ENCODE measurements at regions not wholly inside any gene's neighbourhood (a gene's known extent, or its start where the extent isn't known, plus 50 kb on each side); places are given as distances from the start of the nearest gene placed in this dataset.

DNA sequence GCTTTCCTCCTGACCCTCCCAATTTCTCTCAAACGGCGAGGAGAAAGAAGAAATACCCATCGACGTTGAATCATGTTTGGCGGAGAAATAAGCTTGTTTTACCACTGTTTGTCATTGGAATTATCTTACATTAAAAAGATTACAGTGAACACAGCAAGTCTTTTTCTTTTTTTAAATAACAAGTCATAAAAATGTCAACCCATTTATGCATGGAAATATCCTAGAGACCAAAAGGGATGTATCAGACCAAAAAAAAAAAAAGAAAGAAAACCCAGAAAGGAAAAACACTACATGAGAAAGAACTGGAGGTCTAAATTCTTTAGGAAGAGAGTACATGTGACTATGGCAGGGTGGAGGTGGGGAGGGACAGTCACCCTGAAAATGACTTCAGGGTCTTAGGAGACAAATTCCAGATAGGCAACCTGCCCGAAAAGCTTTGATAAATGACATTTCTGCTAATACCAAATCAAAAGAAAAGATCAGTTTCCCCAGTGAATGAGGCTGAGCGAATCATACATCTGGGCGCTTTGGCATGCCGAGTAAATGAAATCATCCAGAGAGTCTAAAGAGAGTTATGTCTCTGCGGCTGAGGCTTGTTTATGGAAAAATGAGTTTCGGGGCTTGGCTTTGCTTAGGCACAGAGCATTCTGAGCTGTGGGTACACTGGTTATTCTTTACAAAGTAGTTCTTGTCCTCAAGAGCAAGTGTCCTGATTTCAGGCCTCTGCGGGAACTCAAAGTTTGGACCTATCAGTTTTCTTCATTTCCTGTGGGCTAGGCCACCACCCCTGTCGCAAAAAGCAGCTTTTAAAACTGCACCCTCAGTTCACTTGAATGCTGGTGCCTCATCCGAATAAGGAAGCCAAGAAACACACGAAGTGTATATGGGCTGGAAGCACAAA is 110.1 kb upstream of the TGFBR2 start:
- DNase-seq (ENCODE audit: low read depth, low spot score), result no peak
- Mint-ChIP-seq H3K4me3 (no peak overlapping the region), H3K4me1 (peaks cover 21% of the 10 kb centered on the region), H3K36me3 (ENCODE audit: low read depth) (no peaks in the 10 kb centered on the region), H3K9me3 (no peaks in the 10 kb centered on the region), H3K27me3 (ENCODE audit: low read depth) (no peaks in the 10 kb centered on the region), H3K27ac (ENCODE audit: unreplicated experiment) (peak overlapping the region; percentile 30)
- TF ChIP-seq, protein P1, sequence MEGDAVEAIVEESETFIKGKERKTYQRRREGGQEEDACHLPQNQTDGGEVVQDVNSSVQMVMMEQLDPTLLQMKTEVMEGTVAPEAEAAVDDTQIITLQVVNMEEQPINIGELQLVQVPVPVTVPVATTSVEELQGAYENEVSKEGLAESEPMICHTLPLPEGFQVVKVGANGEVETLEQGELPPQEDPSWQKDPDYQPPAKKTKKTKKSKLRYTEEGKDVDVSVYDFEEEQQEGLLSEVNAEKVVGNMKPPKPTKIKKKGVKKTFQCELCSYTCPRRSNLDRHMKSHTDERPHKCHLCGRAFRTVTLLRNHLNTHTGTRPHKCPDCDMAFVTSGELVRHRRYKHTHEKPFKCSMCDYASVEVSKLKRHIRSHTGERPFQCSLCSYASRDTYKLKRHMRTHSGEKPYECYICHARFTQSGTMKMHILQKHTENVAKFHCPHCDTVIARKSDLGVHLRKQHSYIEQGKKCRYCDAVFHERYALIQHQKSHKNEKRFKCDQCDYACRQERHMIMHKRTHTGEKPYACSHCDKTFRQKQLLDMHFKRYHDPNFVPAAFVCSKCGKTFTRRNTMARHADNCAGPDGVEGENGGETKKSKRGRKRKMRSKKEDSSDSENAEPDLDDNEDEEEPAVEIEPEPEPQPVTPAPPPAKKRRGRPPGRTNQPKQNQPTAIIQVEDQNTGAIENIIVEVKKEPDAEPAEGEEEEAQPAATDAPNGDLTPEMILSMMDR (conservative IDR thresholded peaks at IDR 0.05), result no peak

DNA sequence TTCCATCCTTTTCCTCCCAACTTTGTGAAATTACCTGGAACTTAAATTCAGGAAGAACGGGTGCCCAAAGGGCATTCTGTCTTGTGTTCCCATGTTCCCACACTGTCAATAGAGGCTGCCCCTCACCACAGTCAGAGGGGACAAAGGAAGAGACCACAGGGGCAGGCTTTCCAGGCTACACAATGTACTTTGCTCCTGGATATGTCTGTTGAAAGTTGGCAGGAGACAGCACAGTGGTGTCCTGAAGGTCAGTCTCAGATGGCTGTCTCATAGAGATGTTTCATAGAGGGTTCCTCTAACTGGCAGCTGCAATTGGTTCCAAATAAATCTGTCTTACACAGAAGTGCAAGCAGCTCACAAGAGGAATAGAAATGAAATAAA is 107.8 kb upstream of the TGFBR2 start:
- TF ChIP-seq, protein P1 (conservative IDR thresholded peaks at IDR 0.05), result no peak
- Mint-ChIP-seq H3K4me3 (no peak overlapping the region), H3K27me3 (ENCODE audit: low read depth) (no peaks in the 10 kb centered on the region), H3K4me1 (peaks cover 14% of the 10 kb centered on the region), H3K36me3 (ENCODE audit: low read depth) (no peaks in the 10 kb centered on the region), H3K27ac (ENCODE audit: unreplicated experiment) (no peak overlapping the region), H3K9me3 (no peaks in the 10 kb centered on the region)
- DNase-seq (ENCODE audit: low read depth, low spot score), result no peak

DNA sequence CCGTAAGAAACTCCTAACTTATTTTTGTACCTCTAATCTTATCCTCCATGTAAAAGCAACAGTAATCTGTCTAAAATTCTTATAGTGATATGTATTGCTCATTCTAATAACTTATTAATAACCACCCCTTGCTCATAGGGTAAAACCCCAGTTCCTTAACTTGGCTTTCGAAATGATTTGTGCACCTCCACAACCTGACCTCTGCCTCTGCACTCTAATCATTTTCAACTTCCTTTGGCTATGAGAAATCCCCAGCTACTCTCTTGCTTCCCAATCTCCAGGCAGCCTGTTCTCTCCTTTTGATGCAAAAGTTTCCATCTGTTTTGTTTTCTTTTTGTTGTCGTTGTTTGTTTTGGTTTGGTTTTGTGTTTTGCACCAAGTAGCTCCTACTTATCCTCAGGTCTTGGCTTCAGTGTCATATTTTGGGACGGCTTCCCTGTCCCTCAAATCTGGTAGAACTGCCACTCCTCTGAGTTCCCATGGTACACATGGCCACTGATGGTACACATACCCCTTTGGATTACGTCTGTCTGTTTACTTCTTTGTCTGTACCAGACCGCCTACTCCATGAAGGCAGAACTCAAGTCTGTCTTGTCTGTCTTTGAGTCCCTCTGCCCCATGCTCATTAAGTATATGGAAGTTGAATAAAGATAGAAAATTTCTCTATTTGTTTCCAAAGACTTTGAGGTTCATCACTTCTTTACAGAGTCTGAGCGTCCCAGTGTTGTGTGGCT is 105.6 kb upstream of the TGFBR2 start:
- TF ChIP-seq, protein P1 (conservative IDR thresholded peaks at IDR 0.05), result no peak
- no peak for DNase-seq (ENCODE audit: low read depth, low spot score)
- Mint-ChIP-seq H3K27ac (ENCODE audit: unreplicated experiment) (no peak overlapping the region), H3K4me3 (no peak overlapping the region), H3K4me1 (peaks cover 9% of the 10 kb centered on the region), H3K27me3 (ENCODE audit: low read depth) (no peaks in the 10 kb centered on the region), H3K36me3 (ENCODE audit: low read depth) (no peaks in the 10 kb centered on the region), H3K9me3 (peaks cover 5% of the 10 kb centered on the region)

DNA sequence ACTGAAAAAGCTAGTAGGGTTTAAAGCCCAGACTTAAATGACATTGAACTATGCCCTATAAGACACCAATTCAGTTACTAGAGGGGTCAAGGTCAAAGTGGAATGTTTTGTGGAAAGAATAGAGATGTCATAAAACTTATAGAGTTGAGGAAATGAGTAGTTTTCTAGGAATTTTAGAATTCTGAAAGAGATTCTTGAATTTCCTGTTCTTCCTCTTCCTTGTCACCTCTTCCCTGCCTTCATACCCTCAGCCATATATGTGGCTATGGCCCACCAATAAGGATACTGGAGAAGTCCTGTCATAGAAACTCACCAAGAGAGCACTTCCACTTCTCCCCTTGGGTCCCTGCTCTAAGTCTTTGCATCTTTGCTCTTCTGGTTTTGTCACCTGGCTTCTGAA is 104.9 kb upstream of the TGFBR2 start:
- no peak overlapping the region for H3K4me3 Mint-ChIP-seq

DNA sequence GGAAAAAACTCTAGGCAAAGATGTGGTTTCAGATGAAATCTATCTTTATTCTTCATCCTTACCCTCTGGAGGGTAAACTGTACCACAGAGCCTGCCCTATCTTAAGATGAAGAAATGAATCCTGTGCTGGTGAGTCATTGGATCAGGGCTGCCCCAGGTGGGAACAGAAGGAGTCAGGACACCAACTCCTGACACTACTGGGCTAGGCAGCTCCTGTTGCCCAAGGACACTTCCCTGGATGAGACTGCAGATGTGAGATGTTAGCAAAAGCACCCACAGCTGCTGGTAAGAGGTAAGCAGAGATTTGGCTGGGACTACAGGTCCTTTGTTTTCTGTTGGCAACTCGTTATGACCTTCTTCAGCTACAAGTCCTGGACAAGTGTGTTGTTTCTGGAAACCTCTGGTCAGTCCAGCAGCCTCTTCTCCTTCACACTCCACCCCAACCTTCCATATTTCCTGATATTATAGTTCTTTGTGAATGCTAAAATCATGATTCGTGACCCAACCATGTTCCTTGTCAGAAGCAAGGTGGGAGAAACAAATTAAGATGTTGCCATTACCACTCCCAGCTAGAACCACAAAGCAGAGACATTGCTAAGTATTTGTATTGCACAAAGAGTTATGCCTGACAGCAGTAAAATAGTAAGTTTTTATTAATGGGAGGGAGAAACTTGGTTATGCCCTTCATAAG is 104.2 kb upstream of the TGFBR2 start:
- Mint-ChIP-seq H3K9me3 (peaks cover 5% of the 10 kb centered on the region), H3K27me3 (ENCODE audit: low read depth) (no peaks in the 10 kb centered on the region), H3K36me3 (ENCODE audit: low read depth) (no peaks in the 10 kb centered on the region), H3K4me3 (no peak overlapping the region), H3K27ac (ENCODE audit: unreplicated experiment) (no peak overlapping the region), H3K4me1 (peaks cover 3% of the 10 kb centered on the region)
- TF ChIP-seq, protein P1 (conservative IDR thresholded peaks at IDR 0.05), result no peak
- DNase-seq (ENCODE audit: low read depth, low spot score), result no peak

More for the DNA sequence above, 104.9 kb upstream of the TGFBR2 start:
- DNase-seq (ENCODE audit: low read depth, low spot score), result no peak
- Mint-ChIP-seq H3K36me3 (ENCODE audit: low read depth) (no peaks in the 10 kb centered on the region), H3K9me3 (peaks cover 5% of the 10 kb centered on the region), H3K27ac (ENCODE audit: unreplicated experiment) (no peak overlapping the region), H3K4me1 (peaks cover 8% of the 10 kb centered on the region), H3K27me3 (ENCODE audit: low read depth) (no peaks in the 10 kb centered on the region)
- TF ChIP-seq, protein P1 (conservative IDR thresholded peaks at IDR 0.05), result no peak
